ENCODE measurements at regions not wholly inside any gene's neighbourhood (a gene's known extent, or its start where the extent isn't known, plus 50 kb on each side); places are given as distances from the start of the nearest gene placed in this dataset.
"Not testable (repeated sequence)": the region's sequence is repeated elsewhere in the genome, so short reads cannot be mapped to it uniquely, and the experiment has no call there.

DNA sequence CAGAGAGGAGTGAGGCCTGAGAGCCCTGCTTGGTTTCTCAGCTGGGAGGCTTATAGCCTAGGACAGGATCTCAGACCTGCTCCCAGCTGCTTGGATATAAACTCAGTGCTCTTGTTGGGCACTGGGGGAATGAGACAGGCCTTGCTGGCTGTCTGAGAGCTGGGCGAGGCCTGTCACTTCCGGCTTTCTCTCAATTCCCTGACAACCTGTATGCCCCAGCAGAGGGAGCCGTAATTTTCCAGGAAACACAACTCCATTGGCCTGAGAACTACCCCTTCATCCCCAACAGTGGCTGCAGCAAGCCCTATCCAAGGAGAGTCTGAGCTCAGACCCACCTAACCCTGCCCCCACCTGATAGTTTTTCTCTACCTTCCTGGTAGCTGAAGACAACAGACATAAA is 258.3 kb upstream of the STXBP6 start:
- H3K9me3 ChIP-seq (ENCODE audit: control insufficient read depth, low read length): peaks cover 5% of the 10 kb centered on the region
- H3K23ac ChIP-seq (ENCODE audit: low read length in 2 of 2): no peak overlapping the region
- H3K27me3 ChIP-seq (ENCODE audit: control insufficient read depth in 1 of 2, insufficient read depth in 1 of 2, low read length in 2 of 2): no peaks in the 10 kb centered on the region
- H2BK15ac ChIP-seq (ENCODE audit: low read depth, poor library complexity, severe bottlenecking): no peak overlapping the region
- H3K9ac ChIP-seq (ENCODE audit: low read length): no peak overlapping the region
- no peak overlapping the region for H4K91ac ChIP-seq (ENCODE audit: low read length)
- no peak overlapping the region for H2AFZ ChIP-seq (ENCODE audit: low read depth, low read length)
- no peaks in the 10 kb centered on the region for H3K36me3 ChIP-seq (ENCODE audit: control insufficient read depth in 1 of 2, insufficient read depth in 2 of 2, low read depth in 1 of 2, low read length in 2 of 2)
- no peak overlapping the region for H3K27ac ChIP-seq (ENCODE audit: low read length, poor library complexity, severe bottlenecking)
- no peak overlapping the region for H4K8ac ChIP-seq (ENCODE audit: low read length)
- no peak overlapping the region for H2AK5ac ChIP-seq (ENCODE audit: low read length, severe bottlenecking)
- H3K18ac ChIP-seq (ENCODE audit: low read depth in 1 of 2, low read length in 2 of 2): no peak overlapping the region
- no peaks in the 10 kb centered on the region for H3K79me1 ChIP-seq (replicated peaks; ENCODE audit: low read length, poor library complexity, severe bottlenecking)
- H3K4me1 ChIP-seq (ENCODE audit: control insufficient read depth, insufficient read depth, low read depth, low read length): no peaks in the 10 kb centered on the region
- no peak overlapping the region for H3K4me3 ChIP-seq (ENCODE audit: insufficient read depth in 1 of 2, low read depth in 1 of 2, low read length in 2 of 2)
- H2BK120ac ChIP-seq (ENCODE audit: low read depth, low read length): no peak overlapping the region
- no peak overlapping the region for H3K4ac ChIP-seq (ENCODE audit: low read depth in 1 of 2, low read length in 2 of 2)
- no peak overlapping the region for H2BK12ac ChIP-seq (ENCODE audit: low read length in 2 of 2)
- 65% methylated on average over 3 of the region's 3 CpGs for WGBS
- no peak for DNase-seq
- no peak overlapping the region for H3K14ac ChIP-seq (ENCODE audit: low read length in 2 of 2)
- no peak overlapping the region for H2BK5ac ChIP-seq (ENCODE audit: low read depth, low read length, poor library complexity, severe bottlenecking)
- H3K4me2 ChIP-seq (ENCODE audit: low read length, poor library complexity, severe bottlenecking): no peak overlapping the region

DNA sequence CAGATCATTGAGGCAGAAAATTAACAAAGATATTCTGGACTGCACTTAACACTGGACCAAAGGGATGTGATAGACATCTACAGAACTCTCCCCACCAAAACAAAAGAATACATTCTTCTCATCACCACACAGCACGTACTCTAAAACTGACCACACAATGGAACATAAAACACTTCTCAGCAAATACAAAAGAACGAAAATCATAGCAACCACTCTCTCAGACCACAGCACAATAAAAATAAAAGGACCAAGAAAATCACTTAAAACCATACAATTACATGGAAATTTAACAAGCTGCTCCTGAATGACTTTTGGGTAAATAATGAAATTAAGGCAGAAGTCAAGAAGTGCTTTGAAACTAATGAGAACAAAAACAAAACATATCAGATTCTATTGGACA is 254.0 kb upstream of the STXBP6 start:
- no peaks in the 10 kb centered on the region for H3K79me1 ChIP-seq (replicated peaks; ENCODE audit: low read length, poor library complexity, severe bottlenecking)
- H2BK120ac ChIP-seq (ENCODE audit: low read depth, low read length): no peak overlapping the region
- H2BK12ac ChIP-seq (ENCODE audit: low read length in 2 of 2): no peak overlapping the region
- H3K36me3 ChIP-seq (ENCODE audit: control insufficient read depth in 1 of 2, insufficient read depth in 2 of 2, low read depth in 1 of 2, low read length in 2 of 2): no peaks in the 10 kb centered on the region
- no peak overlapping the region for H2BK15ac ChIP-seq (ENCODE audit: low read depth, poor library complexity, severe bottlenecking)
- no peak overlapping the region for H3K14ac ChIP-seq (ENCODE audit: low read length in 2 of 2)
- H3K9ac ChIP-seq (ENCODE audit: low read length): no peak overlapping the region
- H4K8ac ChIP-seq (ENCODE audit: low read length): no peak overlapping the region
- no peak overlapping the region for H3K23ac ChIP-seq (ENCODE audit: low read length in 2 of 2)
- H3K4ac ChIP-seq (ENCODE audit: low read depth in 1 of 2, low read length in 2 of 2): no peak overlapping the region
- H3K27ac ChIP-seq (ENCODE audit: low read length, poor library complexity, severe bottlenecking): no peak overlapping the region
- H4K91ac ChIP-seq (ENCODE audit: low read length): no peak overlapping the region
- H2AK5ac ChIP-seq (ENCODE audit: low read length, severe bottlenecking): no peak overlapping the region
- H2BK5ac ChIP-seq (ENCODE audit: low read depth, low read length, poor library complexity, severe bottlenecking): no peak overlapping the region
- no peak overlapping the region for H2AFZ ChIP-seq (ENCODE audit: low read depth, low read length)
- H3K4me3 ChIP-seq (ENCODE audit: insufficient read depth in 1 of 2, low read depth in 1 of 2, low read length in 2 of 2): no peak overlapping the region
- no peaks in the 10 kb centered on the region for H3K4me1 ChIP-seq (ENCODE audit: control insufficient read depth, insufficient read depth, low read depth, low read length)
- no peak overlapping the region for H3K4me2 ChIP-seq (ENCODE audit: low read length, poor library complexity, severe bottlenecking)
- WGBS: 30% methylated on average over 2 of the region's 2 CpGs
- H3K27me3 ChIP-seq (ENCODE audit: control insufficient read depth in 1 of 2, insufficient read depth in 1 of 2, low read length in 2 of 2): no peaks in the 10 kb centered on the region
- no peak overlapping the region for H3K18ac ChIP-seq (ENCODE audit: low read depth in 1 of 2, low read length in 2 of 2)
- no peak for DNase-seq
- H3K9me3 ChIP-seq (ENCODE audit: control insufficient read depth, low read length): no peaks in the 10 kb centered on the region

DNA sequence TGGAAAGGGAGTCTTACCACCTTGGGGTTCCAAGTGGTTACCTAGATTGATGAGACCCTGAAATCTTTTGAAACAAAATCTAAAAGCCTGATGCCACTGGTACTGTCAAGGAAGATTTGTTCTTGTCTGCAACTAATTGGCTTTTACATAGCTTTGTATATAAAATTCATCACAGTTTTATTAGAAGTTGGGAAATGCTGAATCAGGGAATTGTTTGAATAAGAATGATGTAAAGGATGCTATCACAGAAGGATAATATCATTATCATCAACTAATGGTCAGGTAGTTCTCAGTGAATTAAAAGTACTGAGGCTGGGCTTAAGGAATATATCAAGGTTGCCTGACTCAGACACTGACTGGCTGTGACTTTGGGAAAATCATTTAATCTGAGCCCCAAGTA is 248.3 kb upstream of the STXBP6 start:
- Histone ChIP-seq H3K27ac (ENCODE audit: low read length, poor library complexity, severe bottlenecking) (no peak overlapping the region), H3K27me3 (ENCODE audit: control insufficient read depth in 1 of 2, insufficient read depth in 1 of 2, low read length in 2 of 2) (no peaks in the 10 kb centered on the region), H3K14ac (ENCODE audit: low read length in 2 of 2) (no peak overlapping the region), H3K4me2 (ENCODE audit: low read length, poor library complexity, severe bottlenecking) (no peak overlapping the region), H3K4ac (ENCODE audit: low read depth in 1 of 2, low read length in 2 of 2) (no peak overlapping the region), H2BK5ac (ENCODE audit: low read depth, low read length, poor library complexity, severe bottlenecking) (no peak overlapping the region), H2AFZ (ENCODE audit: low read depth, low read length) (no peak overlapping the region), H3K9ac (ENCODE audit: low read length) (no peak overlapping the region), H2BK15ac (ENCODE audit: low read depth, poor library complexity, severe bottlenecking) (no peak overlapping the region), H3K18ac (ENCODE audit: low read depth in 1 of 2, low read length in 2 of 2) (no peak overlapping the region), H2BK120ac (ENCODE audit: low read depth, low read length) (no peak overlapping the region), H2BK12ac (ENCODE audit: low read length in 2 of 2) (no peak overlapping the region), H4K91ac (ENCODE audit: low read length) (no peak overlapping the region), H3K9me3 (ENCODE audit: control insufficient read depth, low read length) (no peaks in the 10 kb centered on the region), H3K36me3 (ENCODE audit: control insufficient read depth in 1 of 2, insufficient read depth in 2 of 2, low read depth in 1 of 2, low read length in 2 of 2) (no peaks in the 10 kb centered on the region), H3K4me3 (ENCODE audit: insufficient read depth in 1 of 2, low read depth in 1 of 2, low read length in 2 of 2) (no peak overlapping the region), H3K23ac (ENCODE audit: low read length in 2 of 2) (no peak overlapping the region), H4K8ac (ENCODE audit: low read length) (no peak overlapping the region), H3K4me1 (ENCODE audit: control insufficient read depth, insufficient read depth, low read depth, low read length) (no peaks in the 10 kb centered on the region), H3K79me1 (replicated peaks; ENCODE audit: low read length, poor library complexity, severe bottlenecking) (no peaks in the 10 kb centered on the region), H2AK5ac (ENCODE audit: low read length, severe bottlenecking) (no peak overlapping the region)
- DNase-seq: no peak

DNA sequence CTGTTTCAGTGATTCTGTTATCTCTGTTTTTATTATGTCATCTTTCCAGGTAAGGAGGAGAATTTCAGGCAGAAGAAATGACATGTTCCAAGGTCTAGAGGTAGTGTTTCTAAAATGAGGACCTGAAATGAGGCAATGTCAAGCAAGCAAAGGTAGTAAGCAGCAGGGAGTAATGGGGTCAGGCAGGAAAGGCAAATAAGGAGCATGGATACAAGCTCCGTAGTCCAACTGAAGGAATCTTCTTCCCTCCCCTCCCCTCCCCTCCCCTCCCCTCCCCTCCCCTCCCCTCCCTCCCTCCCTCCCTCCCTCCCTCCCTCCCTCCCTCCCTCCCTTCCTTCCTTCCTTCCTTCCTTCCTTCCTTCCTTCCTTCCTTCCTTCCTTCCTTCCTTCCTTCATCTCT is 240.2 kb upstream of the STXBP6 start:
- H3K4me1 ChIP-seq (ENCODE audit: control insufficient read depth, insufficient read depth, low read depth, low read length); H2AK5ac ChIP-seq (ENCODE audit: low read length, severe bottlenecking); H3K18ac ChIP-seq (ENCODE audit: low read depth in 1 of 2, low read length in 2 of 2); H3K4me3 ChIP-seq (ENCODE audit: insufficient read depth in 1 of 2, low read depth in 1 of 2, low read length in 2 of 2); H3K36me3 ChIP-seq (ENCODE audit: control insufficient read depth in 1 of 2, insufficient read depth in 2 of 2, low read depth in 1 of 2, low read length in 2 of 2); H2BK15ac ChIP-seq (ENCODE audit: low read depth, poor library complexity, severe bottlenecking); H2BK120ac ChIP-seq (ENCODE audit: low read depth, low read length); H2BK5ac ChIP-seq (ENCODE audit: low read depth, low read length, poor library complexity, severe bottlenecking); H3K4me2 ChIP-seq (ENCODE audit: low read length, poor library complexity, severe bottlenecking); DNase-seq; H4K8ac ChIP-seq (ENCODE audit: low read length); H3K4ac ChIP-seq (ENCODE audit: low read depth in 1 of 2, low read length in 2 of 2); H3K14ac ChIP-seq (ENCODE audit: low read length in 2 of 2); H3K27ac ChIP-seq (ENCODE audit: low read length, poor library complexity, severe bottlenecking); H3K23ac ChIP-seq (ENCODE audit: low read length in 2 of 2); H3K9ac ChIP-seq (ENCODE audit: low read length); H2BK12ac ChIP-seq (ENCODE audit: low read length in 2 of 2); H3K27me3 ChIP-seq (ENCODE audit: control insufficient read depth in 1 of 2, insufficient read depth in 1 of 2, low read length in 2 of 2); H4K91ac ChIP-seq (ENCODE audit: low read length); H3K79me1 ChIP-seq (replicated peaks; ENCODE audit: low read length, poor library complexity, severe bottlenecking); H2AFZ ChIP-seq (ENCODE audit: low read depth, low read length): not testable (repeated sequence)
- no CpG with 5 or more reads among the region's 1 CpG for WGBS
- H3K9me3 ChIP-seq (ENCODE audit: control insufficient read depth, low read length): peaks cover 13% of the 10 kb centered on the region

Measured in mesenchymal stem cell (in vitro differentiated cells and primary cell).